ENCODE measurements at regions not wholly inside any gene's neighbourhood (a gene's known extent, or its start where the extent isn't known, plus 50 kb on each side); places are given as distances from the start of the nearest gene placed in this dataset.

DNA sequence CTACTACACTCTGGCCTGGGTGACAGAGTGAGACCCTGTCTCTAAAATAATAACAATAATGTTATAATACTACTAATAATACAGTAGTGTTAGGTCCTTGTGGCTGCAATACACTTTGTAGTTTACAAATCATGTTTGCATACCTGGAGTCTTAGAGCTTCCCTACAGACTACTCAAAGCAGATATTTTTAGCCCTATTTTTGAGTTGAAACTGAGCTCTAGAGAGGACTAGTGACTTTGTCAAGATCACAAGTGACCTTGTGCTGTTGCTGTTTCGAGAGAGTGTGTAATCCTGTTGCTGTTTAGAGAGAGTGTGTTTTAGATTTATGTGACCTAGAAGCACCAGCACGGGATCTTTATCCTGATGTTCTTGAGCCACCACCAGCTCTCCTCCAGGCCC lies 105.3 kb upstream of the RNU6-1 start:
- TF ChIP-seq CTCF (IDR thresholded peaks at IDR 0.05) (no peak), POLR2A (IDR thresholded peaks at IDR 0.05) (no peak)

Measured in adrenal gland (tissue), 5 donors.